ENCODE measurements at regions not wholly inside any gene's neighbourhood (a gene's known extent, or its start where the extent isn't known, plus 50 kb on each side); places are given as distances from the start of the nearest gene placed in this dataset.
"Not testable (repeated sequence)": the region's sequence is repeated elsewhere in the genome, so short reads cannot be mapped to it uniquely, and the experiment has no call there.

DNA sequence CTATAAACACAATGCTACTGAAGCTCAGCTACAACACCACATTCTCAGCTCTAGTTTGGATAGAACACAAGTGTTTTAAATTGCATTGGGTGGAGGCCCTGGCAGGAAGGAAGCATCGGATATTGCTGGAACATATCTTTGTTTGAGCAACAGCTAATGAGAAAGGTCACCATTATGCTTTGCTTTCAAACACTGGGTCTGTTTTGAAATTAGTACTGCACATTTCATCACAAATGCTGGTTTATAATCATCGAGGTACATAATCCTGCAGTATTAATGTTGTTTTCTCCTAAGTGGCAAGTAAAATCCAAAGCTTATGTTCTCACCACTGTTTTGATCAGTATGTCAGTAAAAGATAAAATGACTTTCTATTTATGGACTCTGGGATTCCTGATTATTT, 61.5 kb upstream of the ARHGAP29 start:
- Histone ChIP-seq H3K9me3 (replicated peaks in 1 of 2; ENCODE audit: control insufficient read depth in 2 of 2, insufficient read depth in 1 of 2, low read depth in 1 of 2, low read length in 2 of 2) (no peaks in the 10 kb centered on the region), H2AK5ac (ENCODE audit: low read depth, low read length) (no peak overlapping the region), H2BK5ac (ENCODE audit: low read length) (no peak overlapping the region), H2BK15ac (ENCODE audit: low read length) (no peak overlapping the region), H3K4me2 (ENCODE audit: insufficient read depth, low read length, poor library complexity, severe bottlenecking) (no peak overlapping the region), H4K8ac (ENCODE audit: low read depth, low read length) (no peak overlapping the region), H3K36me3 (replicated peaks in 1 of 2; ENCODE audit: control insufficient read depth in 2 of 2, insufficient read depth in 2 of 2, low read length in 2 of 2) (no peaks in the 10 kb centered on the region), H3K79me1 (ENCODE audit: low read depth, low read length) (no peaks in the 10 kb centered on the region), H3K14ac (ENCODE audit: low read length) (no peak overlapping the region), H3K23ac (ENCODE audit: low read depth, low read length, poor library complexity) (no peak overlapping the region), H2BK120ac (ENCODE audit: low read depth, low read length) (no peak overlapping the region), H3K4me3 (ENCODE audit: low read length in 2 of 2) (no peak overlapping the region), H3K27me3 (ENCODE audit: control insufficient read depth in 3 of 3, insufficient read depth in 3 of 3, low read depth in 1 of 3, low read length in 3 of 3) (peaks cover 0 to 11% (median 0%) of the 10 kb centered on the region in 3 experiments), H3K18ac (ENCODE audit: low read length) (no peak overlapping the region), H3K4me1 (ENCODE audit: control insufficient read depth in 2 of 2, insufficient read depth in 1 of 2, low read depth in 1 of 2, low read length in 2 of 2) (peaks cover 0 to 11% of the 10 kb centered on the region in 2 donors), H3K4ac (ENCODE audit: low read length) (no peak overlapping the region), H3K9ac (ENCODE audit: low read depth, low read length, poor library complexity) (no peak overlapping the region), H3K27ac (replicated peaks; ENCODE audit: low read length) (no peak overlapping the region), H4K91ac (ENCODE audit: low read depth, low read length, poor library complexity) (no peak overlapping the region), H2BK12ac (ENCODE audit: low read length) (no peak overlapping the region), H2AFZ (ENCODE audit: low read length) (no peak overlapping the region)
- DNase-seq (ENCODE audit: low spot score): no peak
- WGBS, 2 donors (ENCODE audit: extremely low coverage in 2 of 2, insufficient read length in 2 of 2, insufficient replicate concordance in 1 of 2): no CpG with 5 or more reads among the region's 2 CpGs

DNA sequence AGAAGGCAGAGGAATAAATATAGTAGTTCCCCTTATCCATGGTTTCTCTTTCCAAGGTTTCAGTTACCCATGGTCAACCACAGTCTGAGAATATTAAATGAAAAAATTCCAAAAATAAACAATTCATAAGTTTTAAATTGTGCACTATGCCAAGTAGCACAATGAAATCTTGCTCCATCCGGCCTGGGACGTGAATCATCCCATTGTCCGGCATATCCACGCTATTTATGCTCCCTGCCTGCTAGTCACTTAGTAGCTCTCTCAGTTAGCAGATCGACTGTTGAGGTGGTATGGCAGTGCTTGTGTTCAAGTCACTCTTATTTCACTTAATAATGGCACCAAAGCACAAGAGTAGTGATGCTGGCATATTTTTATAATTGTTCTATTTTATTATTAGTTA, 58.6 kb upstream of the ARHGAP29 start:
- no peak for DNase-seq (ENCODE audit: low spot score)
- no peaks in the 10 kb centered on the region for H3K36me3 ChIP-seq (replicated peaks in 1 of 2; ENCODE audit: control insufficient read depth in 2 of 2, insufficient read depth in 2 of 2, low read length in 2 of 2)
- no peak overlapping the region for H3K27ac ChIP-seq (replicated peaks; ENCODE audit: low read length)
- no peak overlapping the region for H2BK120ac ChIP-seq (ENCODE audit: low read depth, low read length)
- no peak overlapping the region for H2AK5ac ChIP-seq (ENCODE audit: low read depth, low read length)
- no peak overlapping the region for H3K4me3 ChIP-seq (ENCODE audit: low read length in 2 of 2)
- no peaks in the 10 kb centered on the region for H3K79me1 ChIP-seq (ENCODE audit: low read depth, low read length)
- H2BK15ac ChIP-seq (ENCODE audit: low read length): no peak overlapping the region
- H2BK5ac ChIP-seq (ENCODE audit: low read length): no peak overlapping the region
- H3K14ac ChIP-seq (ENCODE audit: low read length): no peak overlapping the region
- H4K8ac ChIP-seq (ENCODE audit: low read depth, low read length): no peak overlapping the region
- H4K91ac ChIP-seq (ENCODE audit: low read depth, low read length, poor library complexity): no peak overlapping the region
- H2BK12ac ChIP-seq (ENCODE audit: low read length): no peak overlapping the region
- H3K18ac ChIP-seq (ENCODE audit: low read length): no peak overlapping the region
- H3K4ac ChIP-seq (ENCODE audit: low read length): no peak overlapping the region
- H3K9me3 ChIP-seq (replicated peaks in 1 of 2; ENCODE audit: control insufficient read depth in 2 of 2, insufficient read depth in 1 of 2, low read depth in 1 of 2, low read length in 2 of 2): no peaks in the 10 kb centered on the region
- H3K4me1 ChIP-seq (ENCODE audit: control insufficient read depth in 2 of 2, insufficient read depth in 1 of 2, low read depth in 1 of 2, low read length in 2 of 2): peaks cover 0 to 8% of the 10 kb centered on the region in 2 donors
- no CpG with 5 or more reads among the region's 5 CpGs for WGBS, 2 donors (ENCODE audit: extremely low coverage in 2 of 2, insufficient read length in 2 of 2, insufficient replicate concordance in 1 of 2)
- no peak overlapping the region for H3K9ac ChIP-seq (ENCODE audit: low read depth, low read length, poor library complexity)
- H3K23ac ChIP-seq (ENCODE audit: low read depth, low read length, poor library complexity): no peak overlapping the region
- peaks cover 0 to 11% (median 0%) of the 10 kb centered on the region in 3 experiments for H3K27me3 ChIP-seq (ENCODE audit: control insufficient read depth in 3 of 3, insufficient read depth in 3 of 3, low read depth in 1 of 3, low read length in 3 of 3)
- H2AFZ ChIP-seq (ENCODE audit: low read length): no peak overlapping the region
- H3K4me2 ChIP-seq (ENCODE audit: insufficient read depth, low read length, poor library complexity, severe bottlenecking): no peak overlapping the region

GRCh38 chr1:94292978-94293377, 55.6 kb upstream of the ARHGAP29 start:
- no CpG with 5 or more reads among the region's 8 CpGs for WGBS, 2 donors (ENCODE audit: extremely low coverage in 2 of 2, insufficient read length in 2 of 2, insufficient replicate concordance in 1 of 2)
- not testable (repeated sequence) for H3K4me3 ChIP-seq (ENCODE audit: low read length in 2 of 2)

GRCh38 chr1:94289244-94289643, 51.9 kb upstream of the ARHGAP29 start:
- H3K27me3 ChIP-seq (ENCODE audit: control insufficient read depth in 3 of 3, insufficient read depth in 3 of 3, low read depth in 1 of 3, low read length in 3 of 3); DNase-seq (ENCODE audit: low spot score); H3K4me2 ChIP-seq (ENCODE audit: insufficient read depth, low read length, poor library complexity, severe bottlenecking); H3K4me1 ChIP-seq (ENCODE audit: control insufficient read depth in 2 of 2, insufficient read depth in 1 of 2, low read depth in 1 of 2, low read length in 2 of 2); H3K14ac ChIP-seq (ENCODE audit: low read length); H2BK5ac ChIP-seq (ENCODE audit: low read length); H3K4ac ChIP-seq (ENCODE audit: low read length); H2AK5ac ChIP-seq (ENCODE audit: low read depth, low read length); H4K8ac ChIP-seq (ENCODE audit: low read depth, low read length); H3K9ac ChIP-seq (ENCODE audit: low read depth, low read length, poor library complexity); H3K27ac ChIP-seq (replicated peaks; ENCODE audit: low read length); H3K4me3 ChIP-seq (ENCODE audit: low read length in 2 of 2); H2AFZ ChIP-seq (ENCODE audit: low read length); H2BK15ac ChIP-seq (ENCODE audit: low read length); H2BK12ac ChIP-seq (ENCODE audit: low read length); H2BK120ac ChIP-seq (ENCODE audit: low read depth, low read length); H4K91ac ChIP-seq (ENCODE audit: low read depth, low read length, poor library complexity); H3K36me3 ChIP-seq (replicated peaks in 1 of 2; ENCODE audit: control insufficient read depth in 2 of 2, insufficient read depth in 2 of 2, low read length in 2 of 2); H3K79me1 ChIP-seq (ENCODE audit: low read depth, low read length); H3K9me3 ChIP-seq (replicated peaks in 1 of 2; ENCODE audit: control insufficient read depth in 2 of 2, insufficient read depth in 1 of 2, low read depth in 1 of 2, low read length in 2 of 2); H3K18ac ChIP-seq (ENCODE audit: low read length); H3K23ac ChIP-seq (ENCODE audit: low read depth, low read length, poor library complexity): not testable (repeated sequence)
- no CpG with 5 or more reads among the region's 1 CpG for WGBS, 2 donors (ENCODE audit: extremely low coverage in 2 of 2, insufficient read length in 2 of 2, insufficient replicate concordance in 1 of 2)

More at GRCh38 chr1:94292978-94293377, 55.6 kb upstream of the ARHGAP29 start:
- H3K27me3 ChIP-seq (ENCODE audit: control insufficient read depth in 3 of 3, insufficient read depth in 3 of 3, low read depth in 1 of 3, low read length in 3 of 3): peaks cover 0 to 11% (median 0%) of the 10 kb centered on the region in 3 experiments
- H3K4me2 ChIP-seq (ENCODE audit: insufficient read depth, low read length, poor library complexity, severe bottlenecking); H3K18ac ChIP-seq (ENCODE audit: low read length); H2AFZ ChIP-seq (ENCODE audit: low read length); H3K4me1 ChIP-seq (ENCODE audit: control insufficient read depth in 2 of 2, insufficient read depth in 1 of 2, low read depth in 1 of 2, low read length in 2 of 2); H3K27ac ChIP-seq (replicated peaks; ENCODE audit: low read length); H2BK15ac ChIP-seq (ENCODE audit: low read length); H3K14ac ChIP-seq (ENCODE audit: low read length); H2BK12ac ChIP-seq (ENCODE audit: low read length); DNase-seq (ENCODE audit: low spot score); H3K36me3 ChIP-seq (replicated peaks in 1 of 2; ENCODE audit: control insufficient read depth in 2 of 2, insufficient read depth in 2 of 2, low read length in 2 of 2); H2BK120ac ChIP-seq (ENCODE audit: low read depth, low read length); H2BK5ac ChIP-seq (ENCODE audit: low read length); H2AK5ac ChIP-seq (ENCODE audit: low read depth, low read length); H4K91ac ChIP-seq (ENCODE audit: low read depth, low read length, poor library complexity); H3K4ac ChIP-seq (ENCODE audit: low read length); H3K9ac ChIP-seq (ENCODE audit: low read depth, low read length, poor library complexity); H3K79me1 ChIP-seq (ENCODE audit: low read depth, low read length); H3K23ac ChIP-seq (ENCODE audit: low read depth, low read length, poor library complexity); H3K9me3 ChIP-seq (replicated peaks in 1 of 2; ENCODE audit: control insufficient read depth in 2 of 2, insufficient read depth in 1 of 2, low read depth in 1 of 2, low read length in 2 of 2); H4K8ac ChIP-seq (ENCODE audit: low read depth, low read length): not testable (repeated sequence)

All from neuronal stem cell (in vitro differentiated cells).